Bone marrow (tissue), 2 donors: ENCODE measurements at regions not wholly inside any gene's neighbourhood (a gene's known extent, or its start where the extent isn't known, plus 50 kb on each side); places are given as distances from the start of the nearest gene placed in this dataset.

ENCODE experiments used
- DNase-seq, 2 donors: peaks; one replicate each; lab custom pipeline; 2025; lab: John Stamatoyannopoulos, UW

- DNase-seq, result no peak
These were observed 122.0 kb upstream of the B3GALT2 start for GRCh38 chr1:193308438-193308837.

- DNase-seq, result no peak
These were observed 120.0 kb upstream of the B3GALT2 start for GRCh38 chr1:193306430-193306829.
